Endothelial cell of umbilical vein (primary cell): ENCODE measurements at regions not wholly inside any gene's neighbourhood (a gene's known extent, or its start where the extent isn't known, plus 50 kb on each side); places are given as distances from the start of the nearest gene placed in this dataset. TPM values are rescaled to one million over a fixed set of nuclear protein-coding genes. Genes with fewer than 3 reads are reported as not detected.

ENCODE experiments used
- BruUV-seq: library from RNA; stranded (reverse); fragments of 400-500 nt; replicated peaks from 2 replicates; lab custom pipeline; 2021; lab: Mats Ljungman, UMichigan
- CTCF ChIA-PET: fragments of 300-600, 350-600 bp; sonication (Branson Sonifier 250); formaldehyde crosslinking; loops from one replicate; lab custom pipeline; 2021; ENCODE audit warnings: antibody characterized with exemption, inconsistent platforms; lab: Charles Lee
- POLR2A ChIA-PET: fragments of 300-600, 350-600 bp; sonication (Branson Sonifier 250); formaldehyde crosslinking; loops from one replicate; lab custom pipeline; 2021; ENCODE audit warnings: antibody characterized with exemption, inconsistent platforms; lab: Charles Lee
- DNase-seq: peaks from one replicate; pipeline ENCODE4 v3.0.0-alpha.2; 2011; ENCODE audit warnings: low read depth, low spot score
- FAIRE-seq: peaks from 2 replicates; lab custom pipeline; 2011; peaks lifted over from hg19 to GRCh38; lab: Jason Lieb, UNC
- H2AFZ ChIP-seq: 2 replicates; pipeline ENCODE4 v1.6.0; 2012; ENCODE audit warnings: low read depth, low read length, control low read depth, inconsistent platforms
- H3K27ac ChIP-seq: 2 replicates; pipeline ENCODE4 v1.5.1; 2011; ENCODE audit warnings: low read depth, mild to moderate bottlenecking, control low read depth, low read length, moderate library complexity; ENCODE audit not compliant: insufficient read depth
- H3K27me3 ChIP-seq, 2 experiments: 2 replicates each; pipeline versions ENCODE4 v1.6.0 to v1.6.1; 2011; ENCODE audit warnings: low read length in 2 of 2, mixed read lengths in 1 of 2; ENCODE audit not compliant: control insufficient read depth in 2 of 2, insufficient read depth in 2 of 2
- H3K36me3 ChIP-seq, 2 experiments: 2 replicates in 1 of 2; 3 replicates in 1 of 2; pipeline ENCODE4 v1.5.1; 2011; ENCODE audit warnings: low read length in 2 of 2, mild to moderate bottlenecking in 1 of 2, moderate library complexity in 1 of 2; ENCODE audit not compliant: control insufficient read depth in 2 of 2, insufficient read depth in 2 of 2; ENCODE audit errors: extremely low read depth in 1 of 2
- H3K4me1 ChIP-seq: 3 replicates; pipeline ENCODE4 v1.5.1; 2011; ENCODE audit warnings: mild to moderate bottlenecking, low read length; ENCODE audit not compliant: control insufficient read depth, insufficient read depth; ENCODE audit errors: extremely low read depth
- H3K4me2 ChIP-seq: 2 replicates; pipeline ENCODE4 v1.6.1; 2011; ENCODE audit warnings: low read length, control low read depth, mixed read lengths; ENCODE audit not compliant: insufficient read depth
- H3K4me3 ChIP-seq, 3 experiments: fragments of 200-600 bp in 1 of 3; sonication (generic), shearing (Covaris generic) in 1 of 3; replicated peaks in 1 of 3; 2 replicates each; pipeline ENCODE4 v1.5.1; 2011 to 2016; ENCODE audit warnings: control low read depth in 3 of 3, low read length in 3 of 3, mild to moderate bottlenecking in 2 of 3, inconsistent platforms in 1 of 3, low read depth in 1 of 3, moderate library complexity in 1 of 3; ENCODE audit not compliant: insufficient read depth in 1 of 3
- H3K79me2 ChIP-seq: 2 replicates; pipeline ENCODE4 v1.6.0; 2012; ENCODE audit warnings: low read length, inconsistent platforms; ENCODE audit not compliant: control insufficient read depth, insufficient read depth
- H3K9ac ChIP-seq: replicated peaks from 2 replicates; pipeline ENCODE3; 2011; ENCODE audit warnings: low read length, control low read depth; ENCODE audit not compliant: insufficient read depth; ENCODE audit errors: extremely low read depth
- H3K9me1 ChIP-seq: replicated peaks from 3 replicates; pipeline ENCODE4 v1.6.0; 2011; ENCODE audit warnings: mild to moderate bottlenecking, low read length; ENCODE audit not compliant: control insufficient read depth, insufficient read depth; ENCODE audit errors: extremely low read depth
- H3K9me3 ChIP-seq: replicated peaks from 2 replicates; pipeline ENCODE4 v1.5.1; 2012; ENCODE audit warnings: low read length, inconsistent platforms; ENCODE audit not compliant: control insufficient read depth, insufficient read depth
- H4K20me1 ChIP-seq: replicated peaks from 2 replicates; pipeline ENCODE3; 2011; ENCODE audit warnings: mild to moderate bottlenecking, low read length; ENCODE audit not compliant: control insufficient read depth, insufficient read depth; ENCODE audit errors: extremely low read depth
- CTCF ChIP-seq, 2 donors: IDR thresholded peaks; 1 replicate in 1 of 2; 2 replicates in 1 of 2; pipeline ENCODE4 v1.5.1; 2011; ENCODE audit warnings: low read length in 2 of 2, mild to moderate bottlenecking in 2 of 2, moderate library complexity in 2 of 2, control low read depth in 1 of 2, inconsistent platforms in 1 of 2, low read depth in 1 of 2; ENCODE audit not compliant: insufficient read depth in 1 of 2; ENCODE audit errors: extremely low read depth in 1 of 2
- EZH2 ChIP-seq: IDR thresholded peaks from 2 replicates; pipeline ENCODE4 v1.6.1; 2012; ENCODE audit warnings: borderline replicate concordance, low read depth, mild to moderate bottlenecking, moderate library complexity, low read length, inconsistent platforms; ENCODE audit not compliant: severe bottlenecking
- FOS ChIP-seq: IDR thresholded peaks from 2 replicates; pipeline ENCODE4 v1.6.1; 2011; ENCODE audit warnings: mild to moderate bottlenecking, low read length, moderate library complexity, borderline replicate concordance; ENCODE audit not compliant: insufficient read depth
- GATA2 ChIP-seq: IDR thresholded peaks from 2 replicates; pipeline ENCODE4 v1.7.0; 2011; ENCODE audit warnings: low read depth, mild to moderate bottlenecking, moderate library complexity, mixed read lengths, low read length; ENCODE audit not compliant: insufficient read length, insufficient read depth
- JUN ChIP-seq: IDR thresholded peaks from 2 replicates; pipeline ENCODE4 v1.6.1; 2011; ENCODE audit warnings: borderline replicate concordance, low read depth; ENCODE audit not compliant: insufficient read length, insufficient read depth
- MAX ChIP-seq: IDR thresholded peaks from 2 replicates; pipeline ENCODE4 v1.6.1; 2011; ENCODE audit not compliant: insufficient read depth, insufficient read length
- MYC ChIP-seq: IDR thresholded peaks from one replicate; pipeline ENCODE4 v1.6.1; 2011; ENCODE audit warnings: mild to moderate bottlenecking, low read depth, low read length
- POLR2A ChIP-seq: IDR thresholded peaks from 2 replicates; pipeline ENCODE4 v1.6.1; 2012; ENCODE audit warnings: low read depth, mild to moderate bottlenecking, control low read depth, low read length
- POLR2AphosphoS5 ChIP-seq: IDR thresholded peaks from 2 replicates; pipeline ENCODE4 v1.6.1; 2012; ENCODE audit warnings: low read depth, mild to moderate bottlenecking, control low read depth, low read length, moderate library complexity; ENCODE audit not compliant: insufficient read depth
- dilution Hi-C: fragments of 300-500 bp; cut with MboI; formaldehyde crosslinking; loops from one replicate; pipeline ENCODE4 v1.15.0; 2019; ENCODE audit warnings: low sequenced_read_pairs; ENCODE audit not compliant: extremely low pct_ligation_motif_present
- intact Hi-C: fragments of 100-400 bp; cut with micrococcal nuclease; formaldehyde crosslinking; loops from one replicate; pipeline ENCODE4 v1.10.0; 2022
- small RNA-seq: library from RNA; depleted of rRNA; stranded (forward); fragments of <200 nt; gene quantifications from one replicate; pipeline ENCODE3, GENCODE V24; 2012; ENCODE audit warnings: low replicate concordance, low read depth; ENCODE audit not compliant: insufficient read depth, insufficient read length

GRCh38 chr2:104794441-104794840 lies 59.5 kb upstream of the POU3F3 start:
- no peaks in the 10 kb centered on the region for H3K27me3 ChIP-seq
- DNase-seq (no peak), FAIRE-seq (no peak)
- no peak overlapping the region for H3K9ac ChIP-seq
- ChIA-PET POLR2A (no interaction called here), CTCF (no interaction called here)
- no peak overlapping the region for H3K4me2 ChIP-seq
- no TSS peak for BruUV-seq
- H3K9me3 ChIP-seq = no peaks in the 10 kb centered on the region
- H3K36me3 ChIP-seq = no peaks in the 10 kb centered on the region
- intact Hi-C loops (no loop called here), dilution Hi-C loops (no loop called here)
- no peaks in the 10 kb centered on the region for H3K9me1 ChIP-seq
- no peak overlapping the region for H2AFZ ChIP-seq
- H3K4me1 ChIP-seq = no peaks in the 10 kb centered on the region
- H3K4me3 ChIP-seq = no peak overlapping the region
- no peaks in the 10 kb centered on the region for H3K79me2 ChIP-seq
- H4K20me1 ChIP-seq = no peaks in the 10 kb centered on the region
- no peak overlapping the region for H3K27ac ChIP-seq
- TF ChIP-seq POLR2A = no peak
- TF ChIP-seq FOS = no peak
- no peak for TF ChIP-seq MYC
- no peak for TF ChIP-seq GATA2
- no peak for TF ChIP-seq MAX
- TF ChIP-seq JUN = no peak
- no peak for TF ChIP-seq POLR2AphosphoS5
- TF ChIP-seq EZH2 = no peak
- no peak for TF ChIP-seq CTCF (IDR thresholded peaks at IDR 0.05; ENCODE audit: extremely low read depth in 1 of 2, insufficient read depth in 1 of 2, low read depth in 1 of 2, low read length in 2 of 2)

Small RNAs in the stretch of these regions (small RNA-seq; reads per million reads assigned to genes)
- gene RF00139 = not detected
- gene RF02091 = not detected
